DOHH2 (cell line): ENCODE measurements at regions not wholly inside any gene's neighbourhood (a gene's known extent, or its start where the extent isn't known, plus 50 kb on each side); places are given as distances from the start of the nearest gene placed in this dataset.

Source experiments
- H3F3A ChIP-seq: fragments of 200-600 bp; sonication (generic), shearing (Covaris generic); 2 replicates; pipeline ENCODE4 v1.6.0; 2016; ENCODE audit warnings: antibody characterized with exemption, mild to moderate bottlenecking; ENCODE audit not compliant: control insufficient read depth, insufficient read depth
- H3K27ac ChIP-seq: fragments of 200-600 bp; sonication (generic); 2 replicates; pipeline ENCODE4 v1.5.1; 2014; ENCODE audit warnings: low read depth, mild to moderate bottlenecking, low read length, moderate library complexity
- H3K27me3 ChIP-seq: fragments of 200-600 bp; sonication (generic); 2 replicates; pipeline ENCODE4 v1.6.1; 2014; ENCODE audit warnings: mild to moderate bottlenecking, low read length, mixed read lengths; ENCODE audit not compliant: control insufficient read depth
- H3K36me3 ChIP-seq: fragments of 200-600 bp; sonication (generic); 2 replicates; pipeline ENCODE4 v1.6.1; 2014; ENCODE audit warnings: mild to moderate bottlenecking, low read length, moderate library complexity, mixed read lengths; ENCODE audit not compliant: control insufficient read depth
- H3K4me1 ChIP-seq: fragments of 200-600 bp; sonication (generic); 2 replicates; pipeline ENCODE4 v1.6.1; 2014; ENCODE audit warnings: mild to moderate bottlenecking, low read length, mixed read lengths; ENCODE audit not compliant: control insufficient read depth
- H3K4me2 ChIP-seq: fragments of 200-600 bp; sonication (generic); 2 replicates; pipeline ENCODE4 v1.6.0; 2014; ENCODE audit warnings: mild to moderate bottlenecking, low read length, moderate library complexity
- H3K4me3 ChIP-seq: fragments of 200-600 bp; sonication (generic); 2 replicates; pipeline ENCODE4 v1.5.1; 2014; ENCODE audit warnings: mild to moderate bottlenecking, low read length, mixed read lengths
- H3K79me2 ChIP-seq: fragments of 200-600 bp; sonication (generic); 2 replicates; pipeline ENCODE4 v1.6.1; 2014; ENCODE audit warnings: mild to moderate bottlenecking, low read length, mixed read lengths; ENCODE audit not compliant: control insufficient read depth
- H3K9me2 ChIP-seq: fragments of 200-600 bp; sonication (generic); replicated peaks from 2 replicates; pipeline ENCODE4 v1.6.1; 2014; ENCODE audit warnings: mild to moderate bottlenecking, low read length, mixed read lengths; ENCODE audit not compliant: control insufficient read depth
- H3K9me3 ChIP-seq: fragments of 200-600 bp; sonication (generic); 2 replicates; pipeline ENCODE4 v1.6.1; 2014; ENCODE audit warnings: antibody characterized with exemption, low read length, mixed read lengths; ENCODE audit not compliant: control insufficient read depth, insufficient read depth
- H4K20me1 ChIP-seq: fragments of 200-600 bp; sonication (generic); 2 replicates; pipeline ENCODE4 v1.6.0; 2014; ENCODE audit warnings: low read depth, mild to moderate bottlenecking, antibody characterized with exemption, low read length, moderate library complexity; ENCODE audit not compliant: control insufficient read depth, insufficient read depth
- EZH2phosphoT487 ChIP-seq: fragments of 200-600 bp; sonication (generic); IDR thresholded peaks from 2 replicates; pipeline ENCODE4 v1.6.1; 2017; ENCODE audit warnings: borderline replicate concordance, mild to moderate bottlenecking, antibody characterized with exemption, low read length, moderate library complexity, mixed read lengths
- TF ChIP-seq, protein P1 (sequence below): fragments of 200-600 bp; sonication (generic); IDR thresholded peaks from one replicate; pipeline ENCODE4 v1.5.1; 2014; ENCODE audit warnings: antibody characterized with exemption, mild to moderate bottlenecking, low read depth, low read length; ENCODE audit not compliant: poor library complexity, severe bottlenecking

DNA sequence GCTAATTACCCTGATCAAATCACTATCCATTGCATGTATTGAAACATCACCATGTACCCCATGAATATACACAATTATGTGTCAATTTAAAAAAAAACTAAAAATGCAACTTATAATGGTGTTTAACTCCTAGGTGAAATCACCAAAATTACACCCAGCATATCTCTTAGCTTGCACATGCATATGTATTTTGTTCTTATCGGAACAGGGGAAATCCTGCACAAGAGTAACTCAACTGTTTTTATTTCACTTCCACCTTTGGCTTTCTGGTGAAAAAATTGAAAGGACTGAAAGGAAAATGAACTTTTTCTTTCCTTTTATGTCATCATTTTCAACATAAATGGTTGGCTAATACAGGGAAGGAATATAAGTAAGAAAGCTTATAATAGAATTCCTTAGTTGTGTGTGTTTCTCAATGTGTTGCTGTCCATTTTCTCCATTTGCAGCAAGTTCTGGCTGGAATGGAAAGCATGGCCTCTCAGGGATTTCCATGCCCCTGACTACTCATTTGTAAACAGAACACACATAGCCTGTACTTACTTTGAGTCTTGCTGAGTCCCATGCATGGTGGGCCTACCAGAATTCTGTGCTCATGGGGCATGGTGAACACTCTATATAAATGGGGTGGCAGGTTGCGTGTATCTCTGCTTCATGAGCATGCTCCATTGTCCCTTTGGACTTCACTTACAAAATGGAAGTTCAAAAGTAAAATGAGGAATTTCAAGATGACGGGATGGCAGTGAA is 462.0 kb downstream of the HS3ST3B1 start:
- H3K9me3 ChIP-seq: no peaks in the 10 kb centered on the region
- no peaks in the 10 kb centered on the region for H3K4me1 ChIP-seq
- H3K9me2 ChIP-seq: no peaks in the 10 kb centered on the region
- H3K4me2 ChIP-seq: no peak overlapping the region
- no peaks in the 10 kb centered on the region for H3K36me3 ChIP-seq
- H4K20me1 ChIP-seq: no peaks in the 10 kb centered on the region
- H3K27ac ChIP-seq: no peak overlapping the region
- H3F3A ChIP-seq: no peaks in the 10 kb centered on the region
- TF ChIP-seq, protein P1, sequence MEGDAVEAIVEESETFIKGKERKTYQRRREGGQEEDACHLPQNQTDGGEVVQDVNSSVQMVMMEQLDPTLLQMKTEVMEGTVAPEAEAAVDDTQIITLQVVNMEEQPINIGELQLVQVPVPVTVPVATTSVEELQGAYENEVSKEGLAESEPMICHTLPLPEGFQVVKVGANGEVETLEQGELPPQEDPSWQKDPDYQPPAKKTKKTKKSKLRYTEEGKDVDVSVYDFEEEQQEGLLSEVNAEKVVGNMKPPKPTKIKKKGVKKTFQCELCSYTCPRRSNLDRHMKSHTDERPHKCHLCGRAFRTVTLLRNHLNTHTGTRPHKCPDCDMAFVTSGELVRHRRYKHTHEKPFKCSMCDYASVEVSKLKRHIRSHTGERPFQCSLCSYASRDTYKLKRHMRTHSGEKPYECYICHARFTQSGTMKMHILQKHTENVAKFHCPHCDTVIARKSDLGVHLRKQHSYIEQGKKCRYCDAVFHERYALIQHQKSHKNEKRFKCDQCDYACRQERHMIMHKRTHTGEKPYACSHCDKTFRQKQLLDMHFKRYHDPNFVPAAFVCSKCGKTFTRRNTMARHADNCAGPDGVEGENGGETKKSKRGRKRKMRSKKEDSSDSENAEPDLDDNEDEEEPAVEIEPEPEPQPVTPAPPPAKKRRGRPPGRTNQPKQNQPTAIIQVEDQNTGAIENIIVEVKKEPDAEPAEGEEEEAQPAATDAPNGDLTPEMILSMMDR: no peak
- TF ChIP-seq EZH2phosphoT487: no peak
- no peaks in the 10 kb centered on the region for H3K27me3 ChIP-seq
- H3K79me2 ChIP-seq: no peaks in the 10 kb centered on the region
- no peak overlapping the region for H3K4me3 ChIP-seq

DNA sequence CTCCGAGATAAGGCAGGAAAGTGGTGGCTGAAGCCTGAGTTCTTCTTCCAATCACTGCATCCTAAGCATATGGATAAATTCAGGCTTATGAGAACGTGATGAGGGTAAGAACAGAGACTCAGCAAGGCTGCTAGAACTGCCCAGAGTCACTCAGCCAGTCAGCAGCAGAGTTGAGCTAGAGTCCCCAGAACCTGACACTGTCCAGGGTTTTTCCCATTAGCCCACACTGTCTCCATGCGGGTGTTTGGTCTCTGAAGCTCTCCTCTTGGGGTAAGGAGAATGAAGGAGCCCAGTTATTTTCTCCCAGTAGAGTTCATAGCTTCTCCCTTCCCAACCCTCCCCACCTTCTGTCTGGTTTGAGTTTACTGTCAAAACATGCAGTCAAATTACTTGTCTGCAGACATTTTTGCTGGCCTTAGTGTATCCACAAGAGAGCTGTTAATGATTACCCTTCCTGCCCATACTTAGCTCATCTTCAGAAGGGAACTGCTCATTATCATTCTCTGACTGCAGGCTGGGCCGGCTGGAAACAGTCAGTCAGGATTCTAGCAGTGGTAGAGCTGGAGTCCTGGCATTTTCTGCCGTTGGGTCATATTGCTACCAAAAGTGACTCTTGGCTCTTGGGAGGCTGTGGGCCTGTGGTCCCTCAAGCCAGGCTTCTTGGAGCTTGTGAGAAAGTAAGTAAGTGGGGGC is 460.0 kb downstream of the HS3ST3B1 start:
- no peaks in the 10 kb centered on the region for H3K4me1 ChIP-seq
- H3K27ac ChIP-seq: no peak overlapping the region
- no peak overlapping the region for H3K4me2 ChIP-seq
- H4K20me1 ChIP-seq: no peaks in the 10 kb centered on the region
- no peak for TF ChIP-seq EZH2phosphoT487
- TF ChIP-seq, protein P1: no peak
- no peaks in the 10 kb centered on the region for H3F3A ChIP-seq
- H3K9me3 ChIP-seq: no peaks in the 10 kb centered on the region
- no peaks in the 10 kb centered on the region for H3K36me3 ChIP-seq
- no peaks in the 10 kb centered on the region for H3K79me2 ChIP-seq
- no peaks in the 10 kb centered on the region for H3K9me2 ChIP-seq
- H3K4me3 ChIP-seq: no peak overlapping the region
- H3K27me3 ChIP-seq: no peaks in the 10 kb centered on the region

DNA sequence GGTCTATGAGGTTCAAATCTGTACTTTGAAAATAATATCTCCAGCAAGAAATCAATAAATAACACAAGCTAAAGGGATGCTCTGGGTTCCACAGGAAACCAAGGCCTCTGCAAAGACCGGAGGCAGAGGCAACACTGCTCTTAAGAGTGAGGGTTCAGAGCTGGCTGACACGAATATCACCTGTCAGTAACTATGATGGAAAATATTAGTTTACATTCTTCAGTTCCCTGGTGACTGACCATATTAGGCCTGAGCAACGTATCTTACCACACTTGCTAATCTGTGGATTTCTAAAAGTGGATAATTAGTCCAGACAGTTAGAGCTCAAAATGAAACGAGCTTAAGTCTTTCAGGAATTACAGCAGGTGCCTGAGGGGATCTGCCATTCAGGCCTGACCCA is 459.3 kb downstream of the HS3ST3B1 start:
- Histone ChIP-seq H4K20me1 (no peaks in the 10 kb centered on the region), H3K9me3 (no peaks in the 10 kb centered on the region), H3K79me2 (no peaks in the 10 kb centered on the region), H3K27me3 (no peaks in the 10 kb centered on the region), H3K9me2 (no peaks in the 10 kb centered on the region), H3K36me3 (no peaks in the 10 kb centered on the region), H3K27ac (no peak overlapping the region), H3K4me3 (no peak overlapping the region), H3K4me1 (no peaks in the 10 kb centered on the region), H3K4me2 (no peak overlapping the region), H3F3A (no peaks in the 10 kb centered on the region)
- no peak for TF ChIP-seq EZH2phosphoT487
- TF ChIP-seq, protein P1: no peak
